ENCODE measurements at regions not wholly inside any gene's neighbourhood (a gene's known extent, or its start where the extent isn't known, plus 50 kb on each side); places are given as distances from the start of the nearest gene placed in this dataset.

DNA sequence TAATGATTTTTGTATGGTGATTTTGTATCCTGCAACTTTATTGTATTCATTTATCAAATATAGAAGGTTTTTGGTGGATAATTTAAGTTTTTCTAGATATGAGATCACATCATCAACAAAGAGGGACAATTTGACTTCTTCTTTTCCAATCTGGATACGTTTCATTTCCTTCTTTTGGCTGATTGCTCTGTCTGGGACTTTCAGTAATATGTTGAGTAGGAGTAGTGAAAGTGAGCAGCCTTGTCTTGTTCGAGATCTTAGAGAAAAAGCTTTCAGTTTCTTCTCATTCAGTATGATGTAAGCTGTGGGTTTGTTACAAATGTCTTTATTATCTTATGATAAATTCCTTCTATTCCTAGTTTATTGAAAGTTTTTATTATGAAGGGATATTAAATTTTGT lies 352.0 kb upstream of the DACH1 start:
- H3K27ac Mint-ChIP-seq, result no peak overlapping the region
- no peak for DNase-seq (ENCODE audit: low spot score in 2 of 2, unreplicated experiment in 2 of 2)

DNA sequence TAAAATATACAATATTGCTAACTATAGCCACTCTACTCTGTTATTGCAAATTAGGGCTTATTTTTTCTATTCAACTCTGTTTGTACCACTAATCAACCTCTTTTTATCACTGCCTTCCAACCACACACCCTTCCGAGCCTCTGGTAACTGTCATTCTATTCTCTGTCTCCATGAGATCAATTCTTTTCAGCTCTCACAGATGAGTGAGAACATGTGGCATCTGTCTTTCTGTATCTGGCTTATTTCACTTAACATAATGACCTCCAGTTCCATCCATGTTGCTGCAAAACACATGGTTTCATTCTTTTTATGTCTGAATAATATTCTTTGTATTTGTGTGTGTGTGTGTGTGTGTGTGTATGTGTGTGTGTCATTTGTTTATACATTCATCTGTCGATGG lies 350.1 kb upstream of the DACH1 start:
- H3K27ac Mint-ChIP-seq, result no peak overlapping the region
- H3K4me1 Mint-ChIP-seq, result no peaks in the 10 kb centered on the region
- no peak overlapping the region for H3K4me3 Mint-ChIP-seq
- DNase-seq (ENCODE audit: low spot score in 2 of 2, unreplicated experiment in 2 of 2), result no peak
- H3K9me3 Mint-ChIP-seq, result peaks cover 21% of the 10 kb centered on the region
- H3K36me3 Mint-ChIP-seq, result peaks cover 3% of the 10 kb centered on the region
- no peaks in the 10 kb centered on the region for H3K27me3 Mint-ChIP-seq (ENCODE audit: low read depth)
- TF ChIP-seq, protein P1, sequence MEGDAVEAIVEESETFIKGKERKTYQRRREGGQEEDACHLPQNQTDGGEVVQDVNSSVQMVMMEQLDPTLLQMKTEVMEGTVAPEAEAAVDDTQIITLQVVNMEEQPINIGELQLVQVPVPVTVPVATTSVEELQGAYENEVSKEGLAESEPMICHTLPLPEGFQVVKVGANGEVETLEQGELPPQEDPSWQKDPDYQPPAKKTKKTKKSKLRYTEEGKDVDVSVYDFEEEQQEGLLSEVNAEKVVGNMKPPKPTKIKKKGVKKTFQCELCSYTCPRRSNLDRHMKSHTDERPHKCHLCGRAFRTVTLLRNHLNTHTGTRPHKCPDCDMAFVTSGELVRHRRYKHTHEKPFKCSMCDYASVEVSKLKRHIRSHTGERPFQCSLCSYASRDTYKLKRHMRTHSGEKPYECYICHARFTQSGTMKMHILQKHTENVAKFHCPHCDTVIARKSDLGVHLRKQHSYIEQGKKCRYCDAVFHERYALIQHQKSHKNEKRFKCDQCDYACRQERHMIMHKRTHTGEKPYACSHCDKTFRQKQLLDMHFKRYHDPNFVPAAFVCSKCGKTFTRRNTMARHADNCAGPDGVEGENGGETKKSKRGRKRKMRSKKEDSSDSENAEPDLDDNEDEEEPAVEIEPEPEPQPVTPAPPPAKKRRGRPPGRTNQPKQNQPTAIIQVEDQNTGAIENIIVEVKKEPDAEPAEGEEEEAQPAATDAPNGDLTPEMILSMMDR (IDR thresholded peaks at IDR 0.05; ENCODE audit: unreplicated experiment), result no peak

More for the DNA sequence above, 352.0 kb upstream of the DACH1 start:
- TF ChIP-seq, protein P1 (IDR thresholded peaks at IDR 0.05; ENCODE audit: unreplicated experiment), result no peak
- Mint-ChIP-seq H3K27me3 (ENCODE audit: low read depth) (no peaks in the 10 kb centered on the region), H3K4me1 (no peaks in the 10 kb centered on the region), H3K36me3 (peaks cover 3% of the 10 kb centered on the region), H3K9me3 (peaks cover 21% of the 10 kb centered on the region), H3K4me3 (no peak overlapping the region)

DNA sequence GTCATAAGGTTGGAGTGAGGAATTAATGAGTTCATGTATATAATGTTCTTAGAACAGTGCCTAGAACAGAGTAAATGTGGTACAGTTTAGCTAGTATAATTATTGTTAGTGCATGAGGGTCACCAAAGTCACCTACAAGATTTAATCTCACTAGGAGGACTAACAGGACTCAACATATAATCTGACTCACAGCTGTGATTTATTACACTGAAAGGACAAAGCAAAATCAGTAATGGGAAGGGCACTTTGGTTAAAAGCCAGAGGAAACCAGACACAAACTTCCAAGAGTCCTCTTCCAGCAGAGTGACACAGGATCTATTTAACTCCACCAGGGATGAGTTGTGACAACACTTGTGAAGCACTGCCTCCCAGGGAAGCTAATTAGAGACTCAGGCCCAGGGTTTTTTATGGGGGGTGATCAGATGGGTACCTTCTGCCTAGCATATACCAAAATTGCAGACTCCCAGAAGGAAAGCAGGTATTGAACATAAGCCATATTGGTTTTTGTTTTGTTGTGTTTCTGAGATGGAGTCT lies 341.2 kb upstream of the DACH1 start:
- no peaks in the 10 kb centered on the region for H3K4me1 Mint-ChIP-seq
- H3K4me3 Mint-ChIP-seq, result no peak overlapping the region
- H3K27me3 Mint-ChIP-seq (ENCODE audit: low read depth), result no peaks in the 10 kb centered on the region
- no peak overlapping the region for H3K27ac Mint-ChIP-seq
- TF ChIP-seq, protein P1 (IDR thresholded peaks at IDR 0.05; ENCODE audit: unreplicated experiment), result no peak
- no peaks in the 10 kb centered on the region for H3K9me3 Mint-ChIP-seq
- H3K36me3 Mint-ChIP-seq, result no peaks in the 10 kb centered on the region
- no peak for DNase-seq (ENCODE audit: low spot score in 2 of 2, unreplicated experiment in 2 of 2)

DNA sequence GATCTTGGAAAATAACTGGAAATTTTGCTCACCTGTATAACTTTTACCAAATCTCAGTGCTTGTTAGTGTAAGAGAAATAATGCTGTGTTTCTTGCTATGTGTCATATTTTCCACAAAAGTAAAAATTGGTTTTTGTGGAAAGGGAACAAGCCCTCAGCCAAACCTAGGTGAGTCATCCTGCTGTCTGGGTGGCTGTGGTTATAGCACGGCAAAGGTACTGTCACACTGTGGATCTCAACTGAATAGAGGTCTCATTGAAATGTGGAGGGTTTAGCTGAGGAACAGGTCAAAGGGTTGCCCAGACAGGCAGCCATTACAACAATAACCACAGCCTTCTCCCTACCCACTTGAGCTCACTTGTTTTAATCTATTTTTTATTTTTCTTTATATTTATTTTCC lies 338.8 kb upstream of the DACH1 start:
- Mint-ChIP-seq H3K4me3 (no peak overlapping the region), H3K27me3 (ENCODE audit: low read depth) (no peaks in the 10 kb centered on the region), H3K4me1 (no peaks in the 10 kb centered on the region), H3K27ac (no peak overlapping the region), H3K36me3 (no peaks in the 10 kb centered on the region), H3K9me3 (no peaks in the 10 kb centered on the region)
- TF ChIP-seq, protein P1 (IDR thresholded peaks at IDR 0.05; ENCODE audit: unreplicated experiment), result no peak
- DNase-seq (ENCODE audit: low spot score in 2 of 2, unreplicated experiment in 2 of 2), result no peak

DNA sequence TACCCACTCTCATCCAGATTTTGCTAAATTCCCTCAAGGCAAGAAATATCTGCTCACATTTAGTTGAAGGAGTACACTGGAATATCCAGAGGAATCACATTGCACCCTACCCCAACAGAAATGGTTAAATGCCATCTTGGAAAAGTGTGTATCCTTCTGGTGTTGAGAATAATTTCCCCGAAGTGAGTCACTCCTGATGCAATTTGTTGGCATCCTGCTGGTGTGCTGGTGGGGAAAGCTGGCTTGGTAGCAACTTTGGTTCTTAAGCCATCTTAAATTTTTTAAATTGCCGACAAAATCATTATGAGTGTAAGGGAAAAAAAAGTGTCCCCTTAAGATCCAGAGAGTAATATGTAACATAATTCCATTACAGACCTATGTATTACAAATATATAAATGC lies 337.3 kb upstream of the DACH1 start:
- DNase-seq (ENCODE audit: low spot score in 2 of 2, unreplicated experiment in 2 of 2), result no peak
- H3K27ac Mint-ChIP-seq, result no peak overlapping the region

More for the DNA sequence above, 337.3 kb upstream of the DACH1 start:
- peaks cover 6% of the 10 kb centered on the region for H3K4me1 Mint-ChIP-seq
- TF ChIP-seq, protein P1 (IDR thresholded peaks at IDR 0.05; ENCODE audit: unreplicated experiment), result no peak
- no peaks in the 10 kb centered on the region for H3K27me3 Mint-ChIP-seq (ENCODE audit: low read depth)
- H3K4me3 Mint-ChIP-seq, result no peak overlapping the region
- no peaks in the 10 kb centered on the region for H3K36me3 Mint-ChIP-seq
- H3K9me3 Mint-ChIP-seq, result no peaks in the 10 kb centered on the region

Measured in mesothelial cell of epicardium (in vitro differentiated cells).